NCI-H2029 (cell line): ENCODE measurements at regions not wholly inside any gene's neighbourhood (a gene's known extent, or its start where the extent isn't known, plus 50 kb on each side); places are given as distances from the start of the nearest gene placed in this dataset.

ENCODE experiments used
- DNase-seq: peaks from one replicate; lab custom pipeline; 2025; lab: John Stamatoyannopoulos, UW

DNA sequence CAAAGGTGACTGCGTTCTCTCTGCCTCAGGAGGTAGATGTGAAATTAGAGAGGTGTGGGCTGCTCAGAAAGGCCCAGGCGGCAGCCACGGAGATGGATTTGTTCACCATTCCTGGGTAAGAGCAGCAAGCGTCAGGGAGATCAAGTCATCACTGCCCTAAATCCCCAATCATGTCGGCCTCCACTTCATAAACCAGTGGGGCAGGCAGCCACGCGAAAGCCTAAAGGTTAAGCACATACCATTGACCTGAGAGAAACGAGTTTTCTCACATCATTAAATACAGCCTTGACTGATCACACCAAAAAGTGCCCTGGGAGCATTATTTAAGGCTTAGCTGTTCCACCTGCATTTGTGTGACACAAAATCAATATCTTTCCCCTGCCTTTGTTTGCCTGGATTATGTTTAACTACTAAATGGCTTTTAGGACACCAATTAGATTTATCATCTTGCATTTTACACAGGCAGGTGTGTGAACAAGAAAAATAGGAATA, 50.7 kb upstream of the FOXB1 start:
- DNase-seq = peak; percentile 30

DNA sequence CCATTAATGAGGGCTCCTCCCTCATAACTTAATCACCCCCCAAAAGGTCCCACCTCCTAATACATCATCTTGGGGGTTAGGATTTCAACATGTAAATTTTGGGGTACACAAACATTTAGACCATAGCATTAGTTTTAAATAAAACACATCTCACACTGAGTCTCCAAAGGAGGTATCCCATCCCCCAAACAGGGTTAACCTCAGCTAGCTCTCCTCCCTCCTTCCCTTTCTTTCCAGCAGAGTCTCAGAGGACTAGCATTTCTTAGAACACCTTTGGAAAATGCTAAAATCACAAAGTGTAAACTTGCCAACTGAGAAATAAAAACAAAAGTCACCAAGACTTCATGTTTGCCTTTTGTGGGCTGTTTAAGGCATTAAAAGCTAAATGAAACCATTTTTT, 51.2 kb upstream of the FOXB1 start:
- no peak for DNase-seq

DNA sequence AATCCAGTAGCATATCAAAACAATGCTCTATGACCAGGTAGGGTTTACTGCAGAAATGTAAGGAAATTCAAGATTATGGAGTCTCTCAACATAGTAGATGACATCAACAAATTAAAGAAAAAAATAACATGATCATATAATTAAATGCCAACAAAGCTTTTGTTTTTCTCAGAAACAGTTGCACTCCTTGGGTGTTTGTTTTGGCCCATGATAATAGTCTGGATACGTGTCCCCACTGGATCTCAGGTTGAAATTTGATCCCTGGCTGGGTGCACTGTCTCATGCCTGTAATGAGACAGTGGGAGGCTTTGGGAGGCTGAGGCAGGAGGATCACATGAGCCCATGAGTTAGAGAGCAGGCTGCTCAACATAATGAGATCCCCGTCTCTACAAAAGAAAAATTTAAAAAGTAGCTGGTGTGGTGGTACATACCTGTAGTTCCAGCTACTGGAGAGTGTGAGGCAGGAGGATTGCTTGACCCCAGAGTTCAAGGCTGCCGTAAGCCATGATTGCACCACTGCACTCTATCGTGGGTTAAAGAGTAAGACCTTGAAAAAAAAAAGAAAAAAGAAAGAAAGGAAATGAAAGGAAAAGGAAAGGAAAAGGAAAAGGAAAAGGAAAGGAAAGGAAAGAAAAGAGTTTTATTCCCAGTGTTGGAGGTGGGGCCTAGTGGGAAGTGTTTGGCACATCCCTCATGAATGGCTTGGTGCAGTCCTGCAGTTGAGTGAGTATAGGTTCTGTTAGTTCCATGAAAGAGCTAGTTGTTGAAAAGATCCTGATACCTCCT, 53.3 kb upstream of the FOXB1 start:
- DNase-seq = peak; percentile 15

DNA sequence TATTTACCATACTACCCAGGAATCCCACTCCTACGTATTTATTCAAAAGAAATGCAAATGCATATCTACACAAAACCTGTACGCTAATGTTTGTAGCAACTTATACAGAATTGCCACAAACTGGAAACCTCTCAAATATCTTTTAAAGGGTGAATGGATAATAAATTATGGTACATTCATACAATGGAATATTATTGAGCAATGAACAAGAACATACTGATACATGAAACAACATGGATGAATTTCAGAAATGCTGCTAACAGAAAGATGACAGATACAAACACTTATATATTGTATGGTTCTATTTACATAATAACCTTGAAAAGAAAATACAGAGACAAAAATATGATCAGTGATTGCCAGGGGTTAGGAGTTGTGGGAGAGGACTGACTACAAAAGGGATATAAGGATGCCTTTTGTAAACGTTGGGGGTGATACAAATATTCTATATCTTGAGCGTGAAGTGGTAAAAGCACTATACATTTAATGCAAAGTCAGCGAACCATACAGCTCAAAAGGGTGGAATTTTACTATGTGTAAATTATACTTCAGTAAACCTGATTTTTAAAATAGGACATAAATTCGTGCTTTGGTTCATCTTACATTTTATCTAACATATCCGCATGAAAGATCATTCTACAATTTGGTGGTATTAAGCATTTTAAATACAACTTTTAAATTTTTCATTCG, 55.0 kb upstream of the FOXB1 start:
- DNase-seq = no peak

DNA sequence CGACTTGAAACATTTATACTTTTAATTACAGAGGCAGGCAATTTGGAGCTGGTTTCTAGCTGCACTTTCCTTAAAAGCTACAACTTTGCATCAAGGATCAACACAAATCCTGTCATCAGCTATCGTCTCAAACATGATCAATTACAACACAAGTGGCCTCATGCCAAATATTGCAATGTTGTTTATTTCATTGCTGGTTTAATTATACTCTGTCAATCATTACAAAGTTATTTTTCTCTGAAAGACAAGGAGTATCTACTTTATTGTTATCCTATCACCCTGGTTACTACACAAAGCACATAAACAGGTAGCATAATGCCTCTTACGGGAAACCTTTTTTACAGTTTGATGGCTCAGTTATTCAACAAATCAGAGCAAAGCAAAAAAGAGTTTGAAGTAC, 58.0 kb upstream of the FOXB1 start:
- no peak for DNase-seq

DNA sequence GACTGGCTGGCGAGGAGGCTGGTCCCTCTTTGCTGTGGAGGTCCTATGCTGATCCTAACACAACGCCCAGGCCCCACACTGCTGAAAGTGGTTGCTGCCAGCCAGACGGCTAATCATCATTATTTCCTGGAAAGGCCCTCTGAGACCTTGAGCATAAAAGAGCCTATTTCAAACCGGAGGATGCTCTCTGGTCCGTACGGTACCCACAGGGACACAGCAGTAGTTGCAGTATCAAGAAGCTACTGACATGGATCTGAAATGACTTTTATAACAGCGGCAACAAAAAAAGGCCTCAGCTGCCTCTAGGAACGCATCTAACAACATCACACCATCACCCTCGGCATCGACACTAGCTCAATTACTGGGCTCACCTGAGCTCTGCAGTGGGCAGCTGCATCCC, 59.1 kb upstream of the FOXB1 start:
- no peak for DNase-seq

DNA sequence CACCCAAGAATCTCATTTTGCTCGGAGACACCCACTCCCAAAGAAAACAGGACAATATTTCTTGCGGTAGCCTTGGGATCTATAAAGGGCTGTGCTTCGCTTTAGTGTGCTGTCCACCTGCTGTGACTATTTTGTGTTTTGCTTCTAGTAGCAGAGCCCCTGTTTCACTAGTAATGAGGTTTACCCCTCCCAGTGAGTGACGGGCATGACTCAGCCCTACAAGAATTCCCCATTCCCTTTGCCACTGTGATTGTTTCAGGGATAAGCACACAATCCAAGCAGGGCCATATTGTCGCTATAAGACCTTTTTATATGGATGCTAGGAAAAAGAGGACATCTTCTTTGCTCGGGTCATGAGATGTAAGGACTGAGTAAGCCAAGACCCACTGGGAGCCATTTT, 62.5 kb upstream of the FOXB1 start:
- no peak for DNase-seq

DNA sequence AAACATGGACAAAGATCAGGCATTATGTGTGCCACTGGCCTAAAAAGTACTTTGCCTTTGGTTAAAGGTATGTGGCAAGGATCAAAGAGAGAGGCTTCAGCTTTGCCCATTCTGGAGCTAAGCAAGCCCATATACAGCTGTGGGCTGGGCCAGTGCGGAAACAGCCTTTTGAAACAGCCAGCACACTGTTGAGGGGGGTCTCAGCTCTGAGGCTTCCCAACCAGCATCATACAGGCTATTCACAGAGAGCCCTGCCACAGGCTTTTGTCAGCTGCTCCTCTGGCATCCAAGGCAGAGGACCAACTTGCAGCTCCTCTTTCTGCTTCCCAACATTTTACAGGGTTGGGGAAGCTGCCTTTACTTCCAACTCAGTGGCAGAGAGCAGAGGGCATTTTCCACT, 63.2 kb upstream of the FOXB1 start:
- no peak for DNase-seq

DNA sequence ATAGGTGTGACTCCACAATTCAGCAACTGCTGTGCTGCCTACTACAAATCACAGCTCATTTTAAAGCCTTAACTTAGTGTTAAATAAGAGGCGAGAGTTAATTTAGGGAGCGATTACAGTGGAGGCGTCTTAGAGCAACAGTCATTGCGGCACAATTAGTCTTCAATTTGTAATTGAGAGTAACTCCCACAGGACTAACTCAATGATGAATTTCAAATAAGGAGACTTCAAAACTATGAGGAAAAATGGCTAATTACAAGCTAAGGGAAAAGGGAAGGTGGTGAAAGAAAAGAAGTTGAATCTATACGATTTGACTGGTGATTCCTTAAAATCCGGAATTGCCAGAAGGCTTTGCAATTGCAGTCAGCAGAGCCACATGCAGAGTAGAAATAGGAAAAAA, 63.7 kb upstream of the FOXB1 start:
- no peak for DNase-seq

DNA sequence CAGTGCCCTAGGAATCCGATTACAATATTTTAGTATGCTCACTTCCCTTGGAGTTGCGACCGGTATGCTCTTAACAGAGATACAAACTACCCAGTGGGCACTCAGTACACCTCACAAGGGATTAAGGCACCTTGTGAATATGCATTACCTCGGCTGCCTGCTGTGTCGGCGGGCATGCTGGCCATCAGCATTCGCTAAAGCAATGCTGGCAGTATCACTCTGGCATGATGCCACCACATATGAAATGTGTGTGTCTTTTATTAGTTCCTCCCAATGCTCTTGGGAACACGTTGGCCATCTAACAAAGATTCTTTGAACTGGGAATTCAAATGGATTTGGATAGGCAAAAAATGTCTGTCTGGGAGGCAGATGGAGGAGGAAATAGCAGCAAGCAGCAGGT, 67.4 kb upstream of the FOXB1 start:
- DNase-seq = no peak

DNA sequence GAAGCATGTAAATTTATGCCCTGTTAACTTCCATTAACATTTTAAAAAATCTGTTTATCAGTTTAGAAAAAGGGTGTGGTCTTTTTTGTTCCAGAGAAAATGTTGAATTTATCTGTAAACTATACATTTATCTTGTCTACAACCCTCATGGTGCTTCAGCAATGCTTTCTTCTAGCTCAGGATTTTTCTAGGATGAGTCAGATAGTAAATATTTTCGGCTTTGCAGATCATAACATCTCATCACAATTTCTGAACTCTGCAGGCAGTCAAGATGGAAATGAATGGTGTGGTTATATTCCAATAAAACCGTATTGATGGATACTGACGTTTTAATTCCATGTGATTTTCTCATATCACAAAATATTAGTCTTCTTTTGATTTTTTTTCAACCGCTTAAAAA, 70.5 kb upstream of the FOXB1 start:
- DNase-seq = no peak

DNA sequence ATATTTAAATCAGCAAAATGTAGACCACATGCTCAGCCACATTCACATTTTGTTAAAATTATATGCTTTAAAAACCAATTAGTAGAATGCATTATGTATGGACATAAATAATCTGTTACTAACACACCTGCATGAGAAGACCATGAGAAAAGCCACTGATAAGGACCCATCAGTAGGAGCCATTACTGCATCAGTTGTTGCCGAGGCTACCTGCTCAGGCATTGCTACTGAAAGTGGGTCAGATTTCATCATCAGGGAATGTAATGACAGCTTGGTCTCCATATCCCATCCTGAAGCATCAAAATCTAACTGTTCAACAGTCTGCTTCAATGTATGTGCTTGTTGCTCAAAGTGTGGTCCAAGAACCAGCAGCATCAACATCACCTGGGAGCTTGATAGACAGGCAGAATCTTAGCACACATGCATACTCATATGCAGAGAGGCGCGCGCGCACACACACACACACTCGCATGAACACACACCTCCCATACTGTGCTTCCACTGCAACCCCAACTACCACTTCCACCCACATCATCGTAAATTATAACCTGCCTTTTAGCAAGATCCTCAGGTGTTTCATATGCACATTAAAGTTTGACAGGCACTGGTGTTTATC, 72.4 kb upstream of the FOXB1 start:
- DNase-seq = no peak

DNA sequence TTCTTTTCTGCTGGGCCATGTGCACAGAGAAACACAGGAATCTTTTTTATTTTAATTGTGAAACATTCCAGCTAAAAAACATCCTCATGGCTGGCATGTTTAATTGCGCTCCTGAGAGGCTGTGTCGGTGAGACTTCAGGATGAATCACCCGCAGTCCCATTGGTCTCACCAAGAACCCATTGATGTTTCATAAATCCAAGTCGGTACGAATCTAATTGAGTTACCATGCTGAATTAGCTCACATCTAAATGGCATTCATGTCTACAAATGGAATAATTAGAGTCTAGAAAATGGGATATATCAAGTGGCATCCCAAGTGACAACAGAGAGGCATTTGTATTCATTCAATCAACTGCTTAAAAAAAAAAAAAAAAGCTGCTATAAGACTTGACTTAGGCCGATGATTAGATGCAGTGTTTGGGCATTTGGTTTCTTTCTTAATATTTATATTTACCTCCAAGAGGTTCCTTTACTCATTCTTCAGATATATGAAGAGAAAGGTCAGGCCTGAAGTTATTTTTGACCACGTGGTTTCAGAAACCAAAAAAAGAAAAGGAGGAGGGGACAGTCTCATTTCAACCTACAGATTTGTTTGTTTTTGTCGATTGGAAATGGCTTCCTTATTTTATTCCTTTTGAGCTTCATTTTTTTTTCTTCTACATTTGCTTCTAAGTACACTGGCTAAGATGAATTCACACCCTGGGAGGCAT, 79.1 kb upstream of the FOXB1 start:
- no peak for DNase-seq

DNA sequence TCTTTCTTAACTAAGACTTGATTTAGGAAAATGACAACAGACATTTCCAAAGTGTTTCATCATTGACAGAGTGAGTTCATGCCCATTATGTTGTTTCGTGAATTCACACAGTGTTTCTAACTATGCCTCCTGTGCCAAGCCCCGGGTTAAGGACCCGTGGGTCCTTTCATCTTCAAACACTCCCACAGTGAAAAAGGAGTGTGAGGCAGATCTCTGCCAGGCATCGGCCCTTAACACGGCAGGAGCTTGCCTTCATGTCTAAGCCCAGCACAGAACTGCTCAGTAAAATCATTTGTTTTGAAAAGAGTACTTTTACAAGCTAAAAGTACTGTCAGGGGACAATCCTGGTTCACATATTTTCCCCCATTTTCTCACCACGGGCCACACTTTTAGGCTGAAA, 80.0 kb upstream of the FOXB1 start:
- DNase-seq = no peak

DNA sequence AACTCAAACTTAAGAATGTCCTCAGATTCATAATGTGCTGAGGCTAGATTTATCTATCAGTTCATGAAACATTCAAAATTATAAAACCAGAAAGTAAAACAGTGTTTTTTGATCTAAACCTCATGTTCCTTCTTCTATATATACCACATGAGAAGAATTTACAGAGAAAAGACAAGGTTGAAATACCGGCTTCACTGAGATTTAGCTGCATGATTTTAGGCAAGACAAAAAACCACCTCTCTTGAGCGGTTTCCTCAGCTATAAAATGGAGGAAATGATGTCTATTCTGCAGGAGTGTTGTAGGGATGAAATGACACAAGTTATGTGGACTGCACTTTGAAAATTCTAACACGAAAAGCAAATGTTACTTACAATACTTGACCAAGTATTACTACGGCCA, 80.6 kb upstream of the FOXB1 start:
- no peak for DNase-seq

DNA sequence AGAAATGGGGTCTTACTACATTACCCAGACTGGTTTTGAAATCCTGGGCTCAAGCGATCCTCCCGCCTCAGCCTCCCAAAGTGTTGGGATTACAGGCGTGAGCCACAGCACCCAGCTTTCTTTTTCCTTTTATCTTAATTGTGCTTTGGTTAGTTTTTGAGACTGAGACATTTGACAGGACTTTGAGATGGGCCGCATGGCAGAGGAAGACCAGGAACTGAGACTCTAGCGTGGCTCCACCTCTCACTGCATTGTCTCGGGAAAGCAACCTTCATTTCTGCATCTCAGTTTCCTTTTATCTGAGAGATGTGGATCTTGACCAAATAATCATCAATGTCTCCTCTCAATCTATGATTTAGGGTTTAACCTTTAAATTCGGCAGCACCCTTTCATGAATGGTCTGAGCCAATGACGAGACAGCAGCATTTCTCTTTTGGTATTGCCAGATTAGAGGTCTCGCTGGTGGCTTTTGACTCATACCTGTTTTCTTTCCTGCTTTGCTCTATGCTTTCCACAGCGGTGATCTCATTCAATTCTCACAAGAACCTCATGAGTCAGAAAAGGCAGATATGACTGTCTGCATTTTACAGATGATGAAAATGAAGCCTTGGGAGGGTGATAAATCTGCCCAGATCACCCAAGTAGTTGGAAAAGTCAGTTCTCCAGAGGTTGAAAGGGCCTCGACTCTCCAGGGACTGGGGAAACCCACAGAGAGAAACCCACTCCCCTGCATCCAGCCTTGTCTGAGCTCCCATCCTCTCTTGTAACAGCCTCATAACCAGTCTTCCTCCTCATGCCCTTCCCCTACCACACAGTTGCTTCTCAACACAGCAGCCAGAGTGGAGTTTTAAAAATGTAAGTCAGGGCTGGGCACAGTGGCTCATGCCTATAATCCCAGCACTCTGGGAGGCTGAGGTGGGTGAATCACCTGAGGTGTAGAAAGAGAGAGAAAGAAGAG, 84.8 kb upstream of the FOXB1 start:
- DNase-seq = no peak

DNA sequence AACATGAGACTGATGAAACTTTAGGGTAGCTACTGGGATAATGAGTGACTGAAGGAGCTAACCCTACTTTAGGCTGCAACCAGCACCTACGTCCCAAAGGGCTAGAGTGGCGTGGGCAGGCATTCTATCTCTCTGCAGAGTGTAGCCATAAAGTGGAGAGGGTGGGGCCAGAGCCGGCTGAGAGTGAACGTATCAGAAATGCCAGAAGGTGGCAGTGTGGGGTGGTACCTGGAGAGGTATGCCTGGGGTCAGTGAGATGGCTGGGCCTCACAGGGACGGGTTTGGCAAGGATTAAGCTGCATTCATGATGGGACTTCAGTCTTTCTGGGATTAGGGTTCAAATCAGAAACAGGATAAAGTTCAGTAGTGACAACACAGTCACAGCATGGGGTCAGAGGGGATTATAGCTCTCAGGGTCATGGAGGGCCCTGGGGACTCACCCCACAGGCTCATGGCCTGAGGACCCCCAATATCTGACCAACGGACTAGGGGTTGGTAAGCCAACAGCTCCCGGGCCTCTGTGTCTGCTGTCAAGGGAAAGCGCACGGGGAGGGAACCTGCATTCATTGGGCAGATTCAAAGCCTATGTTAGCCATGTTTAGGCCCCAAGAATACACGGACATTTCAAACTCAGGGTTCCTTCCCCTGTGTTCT, 86.5 kb upstream of the FOXB1 start:
- DNase-seq = peak; percentile 47

DNA sequence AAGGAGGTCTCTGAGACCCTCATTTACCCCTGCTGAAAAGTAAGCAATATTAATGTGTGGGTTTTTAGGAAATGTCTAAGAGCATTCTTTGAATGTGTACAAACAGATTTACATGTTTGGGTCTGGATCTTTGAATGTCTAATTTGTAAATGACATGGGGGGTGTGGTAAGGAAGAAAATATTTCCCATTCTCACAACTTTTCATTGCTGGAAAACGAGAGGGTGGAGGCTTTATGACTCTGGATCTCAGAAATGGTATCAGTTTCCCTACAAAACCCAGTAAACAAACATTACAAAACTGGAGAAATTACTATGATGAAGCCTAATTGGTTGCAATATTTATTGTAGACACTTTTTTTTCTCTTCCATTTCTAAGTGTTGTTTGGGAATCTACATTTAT, 98.1 kb upstream of the FOXB1 start:
- no peak for DNase-seq

DNA sequence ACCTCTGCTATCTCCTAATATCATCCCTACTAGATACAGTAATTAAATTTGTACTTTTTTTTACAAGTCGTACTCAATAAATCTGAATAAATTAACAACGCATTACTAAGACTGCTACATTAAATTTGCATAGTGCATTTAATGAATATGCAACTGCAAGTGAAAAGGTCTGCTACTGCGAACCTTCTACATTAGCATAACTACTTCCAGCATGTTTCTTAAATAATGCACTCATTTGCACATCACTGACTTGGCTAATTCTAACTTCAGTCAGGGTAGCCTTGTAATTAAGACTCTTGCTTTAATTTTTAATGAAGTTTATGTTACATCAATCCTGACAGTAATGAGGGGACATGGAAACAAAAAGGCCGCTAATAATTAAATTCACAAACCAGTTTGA, 98.9 kb upstream of the FOXB1 start:
- DNase-seq = no peak

DNA sequence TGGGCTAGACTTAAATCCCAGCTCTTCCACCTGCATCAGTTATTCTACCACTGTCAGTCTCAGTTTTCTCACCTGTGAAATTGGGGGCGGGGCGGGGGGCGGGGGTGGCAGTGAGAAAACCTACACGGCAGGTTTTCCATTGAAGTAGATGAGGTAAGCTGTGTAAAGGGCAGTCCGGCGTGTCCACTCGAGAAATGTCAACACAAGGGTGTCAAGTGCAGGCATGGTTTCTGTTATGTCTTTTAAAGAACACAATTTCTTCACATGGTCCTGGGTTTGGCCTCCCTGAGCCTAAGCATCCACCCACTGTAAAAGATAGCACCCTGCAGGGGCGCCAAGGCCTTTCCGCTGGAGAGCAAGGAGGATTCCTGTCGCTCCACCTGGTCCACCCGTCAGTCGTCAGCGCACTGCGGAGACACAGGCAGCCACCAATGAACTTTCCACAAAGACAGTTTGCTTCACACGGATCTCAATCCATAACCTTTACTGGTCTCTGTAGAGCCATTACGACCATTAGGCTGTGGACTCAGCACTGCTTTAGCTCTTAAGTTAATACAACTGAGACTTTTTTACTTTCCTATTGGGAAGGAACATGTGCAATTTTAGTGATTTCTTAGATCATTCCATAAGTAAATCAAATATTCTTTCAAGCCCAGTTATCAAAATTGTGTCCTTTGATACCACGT, 99.5 kb upstream of the FOXB1 start:
- DNase-seq = peak; percentile 77
